SK-N-SH treated with all-trans-retinoic acid at 6 μM for 48 hours (cell line): ENCODE measurements at regions not wholly inside any gene's neighbourhood (a gene's known extent, or its start where the extent isn't known, plus 50 kb on each side); places are given as distances from the start of the nearest gene placed in this dataset.

ENCODE experiments used
- ATAC-seq: fragments of 200-7000 bp; cut with Tn5 transposase; 3 replicates; pipeline ENCODE4 v1.9.1; 2020; ENCODE audit warnings: mild to moderate bottlenecking, moderate library complexity
- ARNTL ChIP-seq: fragments of 450-650 bp; formaldehyde crosslinking; IDR thresholded peaks from 2 replicates; pipeline ENCODE4 v1.5.0; 2020; ENCODE audit warnings: low read depth, mild to moderate bottlenecking, moderate library complexity, borderline replicate concordance
- BACH2 ChIP-seq: fragments of 250-450 bp; sonication (Bioruptor Pico); IDR thresholded peaks from 2 replicates; pipeline ENCODE4 v1.9.0; 2021; ENCODE audit warnings: mild to moderate bottlenecking, borderline replicate concordance
- CSDC2 ChIP-seq: fragments of 250-450 bp; sonication (Bioruptor Pico); IDR thresholded peaks from 2 replicates; pipeline ENCODE4 v1.5.0; 2020; ENCODE audit warnings: mild to moderate bottlenecking, moderate library complexity
- ESRRG ChIP-seq: fragments of 250-450 bp; sonication (Bioruptor Pico); IDR thresholded peaks from 2 replicates; pipeline ENCODE4 v1.6.1; 2021; ENCODE audit warnings: mild to moderate bottlenecking
- GLIS3 ChIP-seq: fragments of 250-450 bp; sonication (Bioruptor Pico); IDR thresholded peaks from 2 replicates; pipeline ENCODE4 v1.5.0; 2020; ENCODE audit warnings: mild to moderate bottlenecking, moderate library complexity
- ISL1 ChIP-seq: fragments of 250-450 bp; sonication (Bioruptor Pico); IDR thresholded peaks from 2 replicates; pipeline ENCODE4 v2.1.2; 2022; ENCODE audit warnings: mild to moderate bottlenecking, moderate library complexity
- OSR1 ChIP-seq: fragments of 250-450 bp; sonication (Bioruptor Pico); IDR thresholded peaks from 2 replicates; pipeline ENCODE4 v1.8.0; 2022; ENCODE audit warnings: moderate library complexity, mild to moderate bottlenecking, inconsistent platforms
- PPARA ChIP-seq: fragments of 250-450 bp; sonication (Bioruptor Pico); IDR thresholded peaks from 2 replicates; pipeline ENCODE4 v1.5.0; 2020; ENCODE audit warnings: mild to moderate bottlenecking, borderline replicate concordance
- SNAI2 ChIP-seq: fragments of 250-450 bp; sonication (Bioruptor Pico); IDR thresholded peaks from 2 replicates; pipeline ENCODE4 v1.5.0; 2020; ENCODE audit warnings: mild to moderate bottlenecking, moderate library complexity
- TCF4 ChIP-seq: fragments of 250-450 bp; sonication (Bioruptor Pico); IDR thresholded peaks from 2 replicates; pipeline ENCODE4 v1.8.0; 2021; ENCODE audit warnings: mild to moderate bottlenecking, moderate library complexity, borderline replicate concordance
- TOX ChIP-seq: fragments of 250-450 bp; sonication (Bioruptor Pico); IDR thresholded peaks from 2 replicates; pipeline ENCODE4 v1.8.0; 2021; ENCODE audit warnings: mild to moderate bottlenecking, moderate library complexity, borderline replicate concordance
- ZC3H10 ChIP-seq: fragments of 250-450 bp; sonication (Bioruptor Pico); IDR thresholded peaks from 2 replicates; pipeline ENCODE4 v1.5.1; 2021; ENCODE audit warnings: mild to moderate bottlenecking, moderate library complexity
- ZFP3 ChIP-seq: fragments of 250-450 bp; sonication (Bioruptor Pico); IDR thresholded peaks from 2 replicates; pipeline ENCODE4 v1.5.0; 2020; ENCODE audit warnings: mild to moderate bottlenecking, moderate library complexity
- ZFP30 ChIP-seq: fragments of 450-650 bp; formaldehyde crosslinking; IDR thresholded peaks from 2 replicates; pipeline ENCODE4 v1.5.0; 2022; ENCODE audit warnings: mild to moderate bottlenecking, moderate library complexity
- ZNF565 ChIP-seq: fragments of 450-650 bp; formaldehyde crosslinking; conservative IDR thresholded peaks from 2 replicates; pipeline ENCODE4 v1.5.0; 2020; ENCODE audit warnings: low read depth, mild to moderate bottlenecking, moderate library complexity
- ZNF70 ChIP-seq: fragments of 450-650 bp; formaldehyde crosslinking; IDR thresholded peaks from 2 replicates; pipeline ENCODE4 v1.5.0; 2020; ENCODE audit warnings: mild to moderate bottlenecking, moderate library complexity
- ZNF8 ChIP-seq: fragments of 450-650 bp; formaldehyde crosslinking; IDR thresholded peaks from 2 replicates; pipeline ENCODE4 v1.5.0; 2020; ENCODE audit warnings: mild to moderate bottlenecking, moderate library complexity
- TF ChIP-seq, protein P1 (sequence below): fragments of 250-450 bp; sonication (Bioruptor Pico); IDR thresholded peaks from 2 replicates; pipeline ENCODE4 v1.5.1; 2020; ENCODE audit warnings: low read depth, mild to moderate bottlenecking, moderate library complexity
- TF ChIP-seq, protein P2 (sequence below): fragments of 250-450 bp; sonication (Bioruptor Pico); IDR thresholded peaks from 2 replicates; pipeline ENCODE4 v1.8.0; 2021; ENCODE audit warnings: low read depth, mild to moderate bottlenecking, moderate library complexity, borderline replicate concordance
- TF ChIP-seq, protein P3 (sequence below): fragments of 250-450 bp; sonication (Bioruptor Pico); IDR thresholded peaks from 2 replicates; pipeline ENCODE4 v1.5.1; 2021; ENCODE audit warnings: mild to moderate bottlenecking, moderate library complexity
- TF ChIP-seq, protein P4 (sequence below): fragments of 250-450 bp; sonication (Bioruptor Pico); IDR thresholded peaks from 2 replicates; pipeline ENCODE4 v1.5.0; 2020; ENCODE audit warnings: mild to moderate bottlenecking, moderate library complexity
- TF ChIP-seq, protein P5 (sequence below): fragments of 250-450 bp; sonication (Bioruptor Pico); IDR thresholded peaks from 2 replicates; pipeline ENCODE4 v1.8.0; 2020; ENCODE audit warnings: mild to moderate bottlenecking, moderate library complexity, borderline replicate concordance

DNA sequence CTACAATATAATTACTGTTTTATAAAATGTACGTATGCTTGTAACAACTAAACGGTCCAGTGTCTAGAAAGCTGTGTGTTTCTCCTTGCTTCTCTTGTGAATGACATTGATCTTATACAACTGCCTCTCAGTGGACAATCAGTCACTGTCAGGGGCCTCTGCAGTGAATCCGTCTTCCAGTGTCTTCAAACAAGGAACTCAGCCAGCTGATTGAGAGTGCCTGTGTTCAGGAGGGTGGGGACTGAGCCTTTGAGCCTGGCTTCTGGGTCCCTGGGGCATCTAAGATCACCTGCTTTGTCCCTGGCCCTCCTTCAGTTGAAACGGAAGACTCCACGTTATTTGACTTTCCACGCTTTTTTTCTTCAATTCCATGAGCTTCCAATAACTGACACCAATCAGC, 133.1 kb upstream of the SFSWAP start:
- no peak for TF ChIP-seq ZFP30 (CRISPR knock-in tag)
- no peak for TF ChIP-seq GLIS3 (CRISPR knock-in tag)
- TF ChIP-seq, protein P1, sequence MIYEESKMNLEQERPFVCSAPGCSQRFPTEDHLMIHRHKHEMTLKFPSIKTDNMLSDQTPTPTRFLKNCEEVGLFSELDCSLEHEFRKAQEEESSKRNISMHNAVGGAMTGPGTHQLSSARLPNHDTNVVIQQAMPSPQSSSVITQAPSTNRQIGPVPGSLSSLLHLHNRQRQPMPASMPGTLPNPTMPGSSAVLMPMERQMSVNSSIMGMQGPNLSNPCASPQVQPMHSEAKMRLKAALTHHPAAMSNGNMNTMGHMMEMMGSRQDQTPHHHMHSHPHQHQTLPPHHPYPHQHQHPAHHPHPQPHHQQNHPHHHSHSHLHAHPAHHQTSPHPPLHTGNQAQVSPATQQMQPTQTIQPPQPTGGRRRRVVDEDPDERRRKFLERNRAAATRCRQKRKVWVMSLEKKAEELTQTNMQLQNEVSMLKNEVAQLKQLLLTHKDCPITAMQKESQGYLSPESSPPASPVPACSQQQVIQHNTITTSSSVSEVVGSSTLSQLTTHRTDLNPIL (CRISPR knock-in tag): no peak
- no peak for TF ChIP-seq ZFP3 (CRISPR knock-in tag)
- no peak for TF ChIP-seq CSDC2 (CRISPR knock-in tag)
- TF ChIP-seq, protein P2, sequence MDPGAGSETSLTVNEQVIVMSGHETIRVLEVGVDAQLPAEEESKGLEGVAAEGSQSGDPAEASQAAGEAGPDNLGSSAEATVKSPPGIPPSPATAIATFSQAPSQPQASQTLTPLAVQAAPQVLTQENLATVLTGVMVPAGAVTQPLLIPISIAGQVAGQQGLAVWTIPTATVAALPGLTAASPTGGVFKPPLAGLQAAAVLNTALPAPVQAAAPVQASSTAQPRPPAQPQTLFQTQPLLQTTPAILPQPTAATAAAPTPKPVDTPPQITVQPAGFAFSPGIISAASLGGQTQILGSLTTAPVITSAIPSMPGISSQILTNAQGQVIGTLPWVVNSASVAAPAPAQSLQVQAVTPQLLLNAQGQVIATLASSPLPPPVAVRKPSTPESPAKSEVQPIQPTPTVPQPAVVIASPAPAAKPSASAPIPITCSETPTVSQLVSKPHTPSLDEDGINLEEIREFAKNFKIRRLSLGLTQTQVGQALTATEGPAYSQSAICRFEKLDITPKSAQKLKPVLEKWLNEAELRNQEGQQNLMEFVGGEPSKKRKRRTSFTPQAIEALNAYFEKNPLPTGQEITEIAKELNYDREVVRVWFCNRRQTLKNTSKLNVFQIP (CRISPR knock-in tag): no peak
- TF ChIP-seq OSR1: no peak
- no peak for TF ChIP-seq SNAI2 (CRISPR knock-in tag)
- TF ChIP-seq ZNF8 (CRISPR knock-in tag): no peak
- no peak for TF ChIP-seq ZNF565 (CRISPR knock-in tag)
- TF ChIP-seq ESRRG (CRISPR knock-in tag): no peak
- TF ChIP-seq ARNTL: no peak
- no peak for TF ChIP-seq BACH2
- no peak for TF ChIP-seq TOX (CRISPR knock-in tag)
- no peak for TF ChIP-seq ISL1 (CRISPR knock-in tag)
- TF ChIP-seq, protein P3, sequence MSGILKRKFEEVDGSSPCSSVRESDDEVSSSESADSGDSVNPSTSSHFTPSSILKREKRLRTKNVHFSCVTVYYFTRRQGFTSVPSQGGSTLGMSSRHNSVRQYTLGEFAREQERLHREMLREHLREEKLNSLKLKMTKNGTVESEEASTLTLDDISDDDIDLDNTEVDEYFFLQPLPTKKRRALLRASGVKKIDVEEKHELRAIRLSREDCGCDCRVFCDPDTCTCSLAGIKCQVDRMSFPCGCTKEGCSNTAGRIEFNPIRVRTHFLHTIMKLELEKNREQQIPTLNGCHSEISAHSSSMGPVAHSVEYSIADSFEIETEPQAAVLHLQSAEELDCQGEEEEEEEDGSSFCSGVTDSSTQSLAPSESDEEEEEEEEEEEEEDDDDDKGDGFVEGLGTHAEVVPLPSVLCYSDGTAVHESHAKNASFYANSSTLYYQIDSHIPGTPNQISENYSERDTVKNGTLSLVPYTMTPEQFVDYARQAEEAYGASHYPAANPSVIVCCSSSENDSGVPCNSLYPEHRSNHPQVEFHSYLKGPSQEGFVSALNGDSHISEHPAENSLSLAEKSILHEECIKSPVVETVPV (CRISPR knock-in tag): no peak
- TF ChIP-seq ZC3H10 (CRISPR knock-in tag): no peak
- no peak for TF ChIP-seq TCF4
- ATAC-seq: no peak

DNA sequence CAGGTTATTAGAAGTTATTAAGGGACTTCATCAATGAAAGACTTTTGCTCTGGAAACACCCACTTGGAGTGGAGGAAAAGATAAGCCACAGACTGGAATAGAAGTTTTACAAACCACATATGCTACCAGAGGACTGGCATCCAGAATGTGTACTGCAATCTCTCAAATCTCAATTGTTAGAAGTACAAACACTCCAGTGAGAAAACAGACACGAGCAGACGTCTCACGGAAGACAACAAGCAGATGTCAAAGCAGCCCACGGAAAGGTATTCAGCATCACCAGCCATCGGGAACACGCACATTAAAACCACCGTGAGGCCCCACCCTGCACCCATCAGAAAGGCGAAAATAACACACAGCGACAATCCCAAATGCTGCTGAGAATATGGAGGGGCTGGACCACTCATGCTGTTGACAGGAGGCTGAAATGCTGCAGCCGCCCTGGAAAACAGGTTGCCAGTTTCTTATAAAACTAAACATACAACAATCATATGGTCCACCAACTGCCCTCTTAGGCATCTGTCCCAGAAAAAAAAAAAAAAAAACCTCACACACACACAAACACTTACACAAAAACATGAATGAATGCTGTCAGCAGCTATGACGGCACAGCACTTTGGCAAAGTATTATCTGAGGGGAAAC, 131.9 kb upstream of the SFSWAP start:
- no peak for ATAC-seq
- TF ChIP-seq ZNF70 (CRISPR knock-in tag) (no peak), SNAI2 (CRISPR knock-in tag) (no peak), BACH2 (no peak), ARNTL (no peak), TCF4 (peak; percentile 31; the same call in 1 of the 2 replicates), CSDC2 (CRISPR knock-in tag) (no peak)

DNA sequence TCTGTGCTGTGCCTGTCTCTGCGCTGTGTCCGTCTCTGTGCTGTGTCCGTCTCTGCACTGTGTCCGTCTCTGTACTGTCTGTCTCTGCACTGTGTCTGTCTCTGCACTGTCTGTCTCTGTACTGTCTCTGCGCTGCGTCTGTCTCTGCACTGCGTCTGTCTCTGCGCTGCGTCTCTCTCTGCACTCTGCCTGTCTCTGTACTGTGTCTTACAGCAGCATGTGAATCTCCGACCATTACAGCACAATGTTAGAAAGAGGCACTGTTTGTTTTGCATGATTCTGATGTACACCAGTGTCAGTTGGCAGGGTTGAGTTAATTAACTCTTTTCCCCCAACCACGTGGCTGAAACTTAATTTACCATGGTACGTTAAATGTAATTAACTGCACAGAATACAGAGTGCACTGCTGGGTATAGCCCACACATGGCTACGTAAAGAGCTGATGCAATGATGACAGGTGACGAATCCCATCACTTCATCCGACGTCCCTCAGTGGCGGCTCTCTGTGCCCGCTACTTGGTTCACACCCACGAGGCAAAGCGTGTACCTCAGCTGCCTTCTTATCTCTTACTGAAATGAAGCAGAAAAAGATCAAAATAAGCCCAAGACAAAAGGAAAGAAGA, 127.7 kb upstream of the SFSWAP start:
- TF ChIP-seq, protein P4, sequence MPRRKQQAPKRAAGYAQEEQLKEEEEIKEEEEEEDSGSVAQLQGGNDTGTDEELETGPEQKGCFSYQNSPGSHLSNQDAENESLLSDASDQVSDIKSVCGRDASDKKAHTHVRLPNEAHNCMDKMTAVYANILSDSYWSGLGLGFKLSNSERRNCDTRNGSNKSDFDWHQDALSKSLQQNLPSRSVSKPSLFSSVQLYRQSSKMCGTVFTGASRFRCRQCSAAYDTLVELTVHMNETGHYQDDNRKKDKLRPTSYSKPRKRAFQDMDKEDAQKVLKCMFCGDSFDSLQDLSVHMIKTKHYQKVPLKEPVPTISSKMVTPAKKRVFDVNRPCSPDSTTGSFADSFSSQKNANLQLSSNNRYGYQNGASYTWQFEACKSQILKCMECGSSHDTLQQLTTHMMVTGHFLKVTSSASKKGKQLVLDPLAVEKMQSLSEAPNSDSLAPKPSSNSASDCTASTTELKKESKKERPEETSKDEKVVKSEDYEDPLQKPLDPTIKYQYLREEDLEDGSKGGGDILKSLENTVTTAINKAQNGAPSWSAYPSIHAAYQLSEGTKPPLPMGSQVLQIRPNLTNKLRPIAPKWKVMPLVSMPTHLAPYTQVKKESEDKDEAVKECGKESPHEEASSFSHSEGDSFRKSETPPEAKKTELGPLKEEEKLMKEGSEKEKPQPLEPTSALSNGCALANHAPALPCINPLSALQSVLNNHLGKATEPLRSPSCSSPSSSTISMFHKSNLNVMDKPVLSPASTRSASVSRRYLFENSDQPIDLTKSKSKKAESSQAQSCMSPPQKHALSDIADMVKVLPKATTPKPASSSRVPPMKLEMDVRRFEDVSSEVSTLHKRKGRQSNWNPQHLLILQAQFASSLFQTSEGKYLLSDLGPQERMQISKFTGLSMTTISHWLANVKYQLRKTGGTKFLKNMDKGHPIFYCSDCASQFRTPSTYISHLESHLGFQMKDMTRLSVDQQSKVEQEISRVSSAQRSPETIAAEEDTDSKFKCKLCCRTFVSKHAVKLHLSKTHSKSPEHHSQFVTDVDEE (CRISPR knock-in tag): peak; percentile 32; the same call in 1 of the 2 replicates
- 0 out of 2 replicates have a peak, but pooled peaks have one; percentile 34 for TF ChIP-seq TCF4
- TF ChIP-seq, protein P1 (CRISPR knock-in tag): no peak
- TF ChIP-seq, all 23 proteins: peak for 2
- ATAC-seq: no peak; the same call in 2 of the 3 replicates

DNA sequence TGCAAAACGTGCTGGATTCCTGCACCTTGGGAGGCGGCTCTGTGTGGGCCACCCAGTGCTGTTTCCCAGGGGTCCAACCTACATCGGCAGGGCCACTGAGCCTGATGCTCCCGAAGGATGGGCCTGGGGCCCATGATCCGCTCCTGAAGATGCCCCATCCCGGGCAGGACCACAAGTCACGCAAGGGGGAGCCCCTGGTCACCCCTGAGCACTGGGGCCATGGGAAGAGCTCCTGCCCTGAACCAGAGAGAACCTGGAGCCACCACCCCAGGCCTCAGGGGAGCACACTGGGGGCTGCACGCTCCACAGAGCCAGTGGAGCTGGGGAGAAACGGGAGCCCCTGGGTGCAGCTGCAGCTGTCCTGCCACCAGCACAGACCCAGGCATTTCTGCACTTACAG, 124.6 kb upstream of the SFSWAP start:
- ATAC-seq: no peak
- TF ChIP-seq, protein P5, sequence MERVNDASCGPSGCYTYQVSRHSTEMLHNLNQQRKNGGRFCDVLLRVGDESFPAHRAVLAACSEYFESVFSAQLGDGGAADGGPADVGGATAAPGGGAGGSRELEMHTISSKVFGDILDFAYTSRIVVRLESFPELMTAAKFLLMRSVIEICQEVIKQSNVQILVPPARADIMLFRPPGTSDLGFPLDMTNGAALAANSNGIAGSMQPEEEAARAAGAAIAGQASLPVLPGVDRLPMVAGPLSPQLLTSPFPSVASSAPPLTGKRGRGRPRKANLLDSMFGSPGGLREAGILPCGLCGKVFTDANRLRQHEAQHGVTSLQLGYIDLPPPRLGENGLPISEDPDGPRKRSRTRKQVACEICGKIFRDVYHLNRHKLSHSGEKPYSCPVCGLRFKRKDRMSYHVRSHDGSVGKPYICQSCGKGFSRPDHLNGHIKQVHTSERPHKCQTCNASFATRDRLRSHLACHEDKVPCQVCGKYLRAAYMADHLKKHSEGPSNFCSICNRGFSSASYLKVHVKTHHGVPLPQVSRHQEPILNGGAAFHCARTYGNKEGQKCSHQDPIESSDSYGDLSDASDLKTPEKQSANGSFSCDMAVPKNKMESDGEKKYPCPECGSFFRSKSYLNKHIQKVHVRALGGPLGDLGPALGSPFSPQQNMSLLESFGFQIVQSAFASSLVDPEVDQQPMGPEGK: no peak
- TF ChIP-seq, protein P3 (CRISPR knock-in tag): no peak
- TF ChIP-seq ZNF565 (CRISPR knock-in tag): no peak
- TF ChIP-seq ZFP3 (CRISPR knock-in tag): no peak
- TF ChIP-seq, protein P1 (CRISPR knock-in tag): no peak
- no peak for TF ChIP-seq PPARA (CRISPR knock-in tag)
- TF ChIP-seq TCF4: no peak
- TF ChIP-seq ARNTL: no peak
- no peak for TF ChIP-seq ZNF8 (CRISPR knock-in tag)
